Mesendoderm (in vitro differentiated cells): ENCODE measurements at regions not wholly inside any gene's neighbourhood (a gene's known extent, or its start where the extent isn't known, plus 50 kb on each side); places are given as distances from the start of the nearest gene placed in this dataset.
"Not testable (repeated sequence)": the region's sequence is repeated elsewhere in the genome, so short reads cannot be mapped to it uniquely, and the experiment has no call there.

ENCODE experiments used
- DNase-seq: peaks from one replicate; pipeline ENCODE4 v3.0.0; 2013
- H2AK5ac ChIP-seq: 2 replicates; pipeline ENCODE4 v1.6.1; 2013; ENCODE audit warnings: low read length, inconsistent platforms
- H2BK120ac ChIP-seq: 2 replicates; pipeline ENCODE4 v1.6.1; 2013; ENCODE audit warnings: low read depth, mild to moderate bottlenecking, low read length, moderate library complexity, mixed read lengths
- H2BK15ac ChIP-seq: replicated peaks from 2 replicates; pipeline ENCODE4 v1.6.1; 2013; ENCODE audit warnings: low read depth, mild to moderate bottlenecking, moderate library complexity
- H2BK5ac ChIP-seq: 2 replicates; pipeline ENCODE4 v1.6.1; 2013; ENCODE audit warnings: low read length, inconsistent platforms
- H3K18ac ChIP-seq: 2 replicates; pipeline ENCODE4 v1.6.1; 2013; ENCODE audit warnings: mild to moderate bottlenecking, low read length, mixed read lengths
- H3K23ac ChIP-seq: one replicate; pipeline ENCODE4 v1.6.1; 2013; ENCODE audit warnings: low read length
- H3K27ac ChIP-seq: 2 replicates; pipeline ENCODE4 v1.5.1; 2013; ENCODE audit warnings: low read depth, mild to moderate bottlenecking, inconsistent platforms, low read length, moderate library complexity
- H3K27me3 ChIP-seq: 2 replicates; pipeline ENCODE4 v1.6.1; 2013; ENCODE audit warnings: low read length, control low read depth, mild to moderate bottlenecking, inconsistent platforms; ENCODE audit not compliant: insufficient read depth, poor library complexity
- H3K36me3 ChIP-seq: 2 replicates; pipeline ENCODE4 v1.6.1; 2013; ENCODE audit warnings: low read length, inconsistent platforms; ENCODE audit not compliant: control insufficient read depth, insufficient read depth
- H3K4ac ChIP-seq: one replicate; pipeline ENCODE4 v1.6.1; 2013; ENCODE audit warnings: low read depth, mild to moderate bottlenecking, low read length, moderate library complexity
- H3K4me1 ChIP-seq: 2 replicates; pipeline ENCODE4 v1.6.1; 2013; ENCODE audit warnings: low read depth, low read length, inconsistent platforms; ENCODE audit not compliant: control insufficient read depth
- H3K4me2 ChIP-seq: 2 replicates; pipeline ENCODE4 v1.6.1; 2013; ENCODE audit warnings: low read length
- H3K4me3 ChIP-seq: 2 replicates; pipeline ENCODE4 v1.5.1; 2013; ENCODE audit warnings: mild to moderate bottlenecking, low read length
- H3K56ac ChIP-seq: one replicate; pipeline ENCODE4 v1.6.1; 2013; ENCODE audit warnings: low read length
- H3K79me1 ChIP-seq: 2 replicates; pipeline ENCODE4 v1.6.1; 2013; ENCODE audit warnings: low read length, inconsistent platforms
- H3K79me2 ChIP-seq: 2 replicates; pipeline ENCODE4 v1.6.1; 2013; ENCODE audit warnings: mild to moderate bottlenecking, low read length; ENCODE audit not compliant: control insufficient read depth, insufficient read depth
- H3K9ac ChIP-seq: 2 replicates; pipeline ENCODE4 v1.6.1; 2013; ENCODE audit warnings: low read length, inconsistent platforms
- H4K5ac ChIP-seq: one replicate; pipeline ENCODE4 v1.6.1; 2013; ENCODE audit warnings: low read length
- H4K8ac ChIP-seq: one replicate; pipeline ENCODE4 v1.6.1; 2013; ENCODE audit warnings: low read depth, mild to moderate bottlenecking, control low read depth, low read length, moderate library complexity
- WGBS: extraction: QIAGEN DNeasy Blood & Tissue Kit; methylation state at CpG from one replicate; pipeline ENCODE4 v1.1.7; 2013; ENCODE audit warnings: low lambda C conversion rate, missing lambda C conversion rate; ENCODE audit not compliant: insufficient coverage; ENCODE audit errors: extremely low coverage; 5-methylcytosine and 5-hydroxymethylcytosine counted together

DNA sequence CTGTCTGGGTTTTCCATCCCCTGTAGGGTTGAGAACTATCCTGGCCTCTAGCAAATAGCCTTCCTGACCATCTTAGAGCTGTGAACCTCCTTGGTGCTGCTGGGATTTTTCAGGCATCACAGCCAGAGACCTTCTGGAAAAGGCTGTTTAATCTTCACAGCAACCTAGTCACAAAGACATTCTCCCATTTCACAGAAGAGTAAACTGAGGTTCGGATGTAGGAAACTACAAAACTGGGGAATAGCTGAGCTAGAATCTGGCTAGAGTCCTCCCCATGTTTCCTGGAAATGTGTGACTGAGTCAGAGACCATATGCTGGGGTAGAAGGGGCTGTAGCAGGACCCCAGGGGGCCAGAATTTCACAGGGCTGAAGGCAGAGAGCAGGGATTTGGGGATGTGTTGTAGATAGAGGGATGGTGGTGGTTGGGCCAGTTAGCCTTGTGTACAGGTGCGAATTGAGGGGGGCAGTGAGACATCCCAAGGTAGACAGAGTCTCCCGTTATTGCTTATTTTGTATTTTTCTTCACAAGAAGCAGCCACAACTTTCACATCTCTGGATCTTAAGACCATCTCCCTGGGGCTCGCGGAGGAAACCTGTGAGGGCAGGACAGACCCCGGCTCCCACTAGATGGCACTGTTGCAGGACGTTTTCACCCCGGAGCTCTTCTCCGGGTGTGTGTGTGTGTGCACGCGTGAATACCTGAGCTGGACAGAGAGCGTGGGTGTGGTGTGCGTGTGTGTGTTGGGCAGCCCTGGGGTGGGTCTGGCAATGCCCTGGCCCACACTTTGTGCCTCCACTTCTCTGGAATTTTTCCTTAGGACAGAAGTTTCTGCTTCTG is 66.9 kb upstream of the PRR23C start:
- no peak overlapping the region for H4K5ac ChIP-seq
- no peak overlapping the region for H3K9ac ChIP-seq
- no peak overlapping the region for H4K8ac ChIP-seq
- H3K18ac ChIP-seq = no peak overlapping the region
- no peaks in the 10 kb centered on the region for H3K4me1 ChIP-seq
- no peak overlapping the region for H2BK5ac ChIP-seq
- peak; percentile 62 for DNase-seq
- no peak overlapping the region for H3K56ac ChIP-seq
- no peaks in the 10 kb centered on the region for H3K36me3 ChIP-seq
- H3K4ac ChIP-seq = no peak overlapping the region
- no peaks in the 10 kb centered on the region for H3K27me3 ChIP-seq
- no peak overlapping the region for H3K4me3 ChIP-seq
- H3K79me1 ChIP-seq = no peaks in the 10 kb centered on the region
- no peak overlapping the region for H3K23ac ChIP-seq
- no peak overlapping the region for H2AK5ac ChIP-seq
- H3K4me2 ChIP-seq = no peak overlapping the region
- H3K27ac ChIP-seq = no peak overlapping the region
- no peaks in the 10 kb centered on the region for H3K79me2 ChIP-seq
- H2BK15ac ChIP-seq = no peak overlapping the region
- no peak overlapping the region for H2BK120ac ChIP-seq
- WGBS = no CpG with 5 or more reads among the region's 13 CpGs

DNA sequence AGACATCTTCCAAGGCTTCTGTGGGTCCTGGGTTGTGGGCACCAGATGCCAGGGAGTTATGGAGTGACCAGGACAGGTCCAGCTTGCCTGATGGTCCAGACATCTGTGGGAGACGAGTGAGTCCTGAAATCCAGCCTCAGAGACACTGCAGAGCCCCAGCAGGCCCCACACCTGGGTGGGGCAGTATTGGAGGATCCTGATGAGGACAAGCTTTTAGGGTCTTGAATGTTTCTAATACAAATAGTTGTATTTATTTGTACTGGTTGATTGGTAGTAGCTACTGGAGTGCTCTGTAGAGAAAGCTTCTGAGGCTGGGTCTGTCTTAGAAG is 67.5 kb upstream of the PRR23C start:
- no peak overlapping the region for H3K27ac ChIP-seq
- H2BK120ac ChIP-seq = no peak overlapping the region
- DNase-seq = no peak
- no peak overlapping the region for H4K8ac ChIP-seq
- no peak overlapping the region for H2AK5ac ChIP-seq
- no peak overlapping the region for H3K18ac ChIP-seq
- H3K79me1 ChIP-seq = no peaks in the 10 kb centered on the region
- H2BK15ac ChIP-seq = no peak overlapping the region
- H3K23ac ChIP-seq = no peak overlapping the region
- H3K36me3 ChIP-seq = no peaks in the 10 kb centered on the region
- H3K4me3 ChIP-seq = no peak overlapping the region
- H3K4ac ChIP-seq = no peak overlapping the region
- H3K4me1 ChIP-seq = no peaks in the 10 kb centered on the region
- H3K56ac ChIP-seq = no peak overlapping the region
- no peaks in the 10 kb centered on the region for H3K27me3 ChIP-seq
- H4K5ac ChIP-seq = no peak overlapping the region
- no CpG with 5 or more reads among the region's 1 CpG for WGBS
- no peaks in the 10 kb centered on the region for H3K79me2 ChIP-seq
- H3K4me2 ChIP-seq = no peak overlapping the region
- H2BK5ac ChIP-seq = no peak overlapping the region
- H3K9ac ChIP-seq = no peak overlapping the region

DNA sequence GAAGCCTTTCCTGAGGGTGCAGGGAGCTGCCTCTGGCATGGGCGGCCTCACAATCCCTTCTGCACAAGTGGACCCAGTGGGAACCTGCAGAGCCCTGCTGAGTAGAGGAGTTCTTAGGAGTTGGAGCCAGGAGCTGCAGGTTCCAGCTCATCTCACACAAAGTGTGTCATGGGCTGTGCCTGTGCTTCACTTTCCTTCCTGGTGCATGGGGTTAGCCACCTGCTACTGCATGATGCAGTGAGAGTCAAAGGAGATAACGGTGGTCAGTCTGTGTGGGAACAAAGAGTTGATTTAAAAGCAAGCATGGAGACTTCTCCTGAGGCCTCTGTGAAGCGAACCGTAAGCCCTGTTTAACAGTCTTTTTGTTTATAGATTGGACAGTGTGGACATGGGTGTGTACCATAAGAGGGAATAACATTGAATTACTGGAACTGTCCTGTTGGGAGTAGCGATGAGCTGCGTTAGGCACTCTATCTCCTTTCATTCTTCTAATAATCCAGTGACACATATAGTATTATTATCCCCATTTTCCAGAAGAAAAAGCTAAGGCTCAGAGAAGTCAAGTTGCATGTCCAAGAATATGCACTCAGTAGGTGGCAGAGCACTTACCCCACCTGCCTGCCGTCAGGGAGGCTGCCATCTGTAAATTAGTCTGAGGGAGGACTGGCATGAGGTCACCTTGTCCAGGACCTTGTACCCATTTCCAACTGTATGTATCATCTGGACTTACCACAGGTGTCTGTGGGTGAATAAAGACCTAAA is 68.7 kb upstream of the PRR23C start:
- H3K4me3 ChIP-seq = no peak overlapping the region
- no peaks in the 10 kb centered on the region for H3K79me1 ChIP-seq
- H3K36me3 ChIP-seq = no peaks in the 10 kb centered on the region
- no peaks in the 10 kb centered on the region for H3K79me2 ChIP-seq
- no peak overlapping the region for H3K56ac ChIP-seq
- H3K23ac ChIP-seq = no peak overlapping the region
- no peak overlapping the region for H2BK120ac ChIP-seq
- H4K5ac ChIP-seq = no peak overlapping the region
- no peaks in the 10 kb centered on the region for H3K27me3 ChIP-seq
- H3K27ac ChIP-seq = no peak overlapping the region
- H3K4me1 ChIP-seq = no peaks in the 10 kb centered on the region
- no peak overlapping the region for H3K4me2 ChIP-seq
- no peak overlapping the region for H2BK15ac ChIP-seq
- H3K9ac ChIP-seq = no peak overlapping the region
- H4K8ac ChIP-seq = no peak overlapping the region
- no peak overlapping the region for H3K4ac ChIP-seq
- no peak overlapping the region for H2BK5ac ChIP-seq
- no peak overlapping the region for H2AK5ac ChIP-seq
- no peak overlapping the region for H3K18ac ChIP-seq
- no CpG with 5 or more reads among the region's 7 CpGs for WGBS
- DNase-seq = no peak

DNA sequence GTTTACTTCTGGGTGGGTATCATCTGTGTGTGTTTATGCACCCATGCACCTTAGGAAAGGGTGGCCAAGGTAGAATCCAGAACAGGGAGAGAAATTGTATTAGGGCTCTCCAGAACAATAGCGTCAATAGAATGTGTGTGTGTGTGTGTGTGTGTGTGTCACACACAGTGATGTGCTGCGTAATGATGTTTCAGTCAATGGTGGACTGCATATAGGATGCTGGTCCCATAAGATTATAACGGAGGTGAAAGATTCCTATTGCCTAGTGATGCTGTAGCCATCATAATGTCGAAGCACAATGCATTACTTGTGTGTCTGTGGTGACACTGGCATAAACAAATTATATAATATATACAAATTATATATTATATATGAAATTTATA is 69.3 kb upstream of the PRR23C start:
- Histone ChIP-seq H3K4me3 (no peak overlapping the region), H3K79me1 (no peaks in the 10 kb centered on the region), H3K4me1 (no peaks in the 10 kb centered on the region), H2BK5ac (no peak overlapping the region), H3K27ac (no peak overlapping the region), H3K4ac (no peak overlapping the region), H3K27me3 (no peaks in the 10 kb centered on the region), H3K9ac (no peak overlapping the region), H2BK120ac (no peak overlapping the region), H3K79me2 (no peaks in the 10 kb centered on the region), H3K18ac (no peak overlapping the region), H2AK5ac (no peak overlapping the region), H3K4me2 (no peak overlapping the region), H4K5ac (no peak overlapping the region), H3K56ac (no peak overlapping the region), H4K8ac (no peak overlapping the region), H3K36me3 (no peaks in the 10 kb centered on the region), H2BK15ac (no peak overlapping the region), H3K23ac (no peak overlapping the region)
- no CpG with 5 or more reads among the region's 4 CpGs for WGBS
- peak; percentile 22 for DNase-seq

DNA sequence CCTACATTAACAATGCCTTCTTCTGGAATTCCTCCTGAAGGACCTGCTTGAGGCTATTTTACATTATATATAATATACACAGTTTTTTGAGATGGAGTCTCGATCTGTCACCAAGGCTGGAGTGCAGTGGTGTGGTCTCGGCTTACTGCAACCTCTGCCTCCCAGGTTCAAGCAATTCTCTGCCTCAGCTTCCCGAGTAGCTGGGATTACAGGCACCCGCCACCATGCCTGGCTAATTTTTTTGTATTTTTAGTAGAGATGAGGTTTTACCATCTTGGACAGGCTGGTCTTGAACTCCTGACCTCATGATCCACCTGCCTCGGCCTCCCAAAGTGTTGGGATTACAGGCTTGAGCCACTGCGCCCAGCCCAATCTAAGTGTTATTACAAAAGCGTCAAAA is 71.9 kb upstream of the PRR23C start:
- H3K36me3 ChIP-seq, H3K4me3 ChIP-seq, H2BK120ac ChIP-seq, H2BK5ac ChIP-seq, H3K4ac ChIP-seq, H3K27ac ChIP-seq, H2AK5ac ChIP-seq, H3K56ac ChIP-seq, H3K4me2 ChIP-seq, H3K79me1 ChIP-seq, H4K5ac ChIP-seq, H3K9ac ChIP-seq, H3K4me1 ChIP-seq, H3K79me2 ChIP-seq, H4K8ac ChIP-seq, H3K18ac ChIP-seq, DNase-seq, H3K23ac ChIP-seq, H3K27me3 ChIP-seq, H2BK15ac ChIP-seq: not testable (repeated sequence)
- no CpG with 5 or more reads among the region's 7 CpGs for WGBS
